A549 (cell line): ENCODE measurements at regions not wholly inside any gene's neighbourhood (a gene's known extent, or its start where the extent isn't known, plus 50 kb on each side); places are given as distances from the start of the nearest gene placed in this dataset.

Source experiments
- ATAC-seq, 2 experiments: fragments of 200-7000 bp in 1 of 2; fragments of >200 bp in 1 of 2; cut with Nextera tagmentation in 1 of 2; cut with Tn5 transposase in 1 of 2; 3 replicates each; pipeline versions ENCODE4 v1.8.0 to v1.9.1; 2018 to 2020; ENCODE audit warnings: mild to moderate bottlenecking in 1 of 2, moderate library complexity in 1 of 2
- CTCF ChIA-PET: fragments of 300-600 bp; sonication (Branson Sonifier 250); formaldehyde crosslinking; extraction: SDS; loops from one replicate; lab custom pipeline; 2021; ENCODE audit warnings: antibody characterized with exemption, inconsistent platforms; lab: Yijun Ruan, JAX
- POLR2A ChIA-PET: fragments of 350-600 bp; formaldehyde crosslinking; extraction: SDS; loops from one replicate; lab custom pipeline; 2021; ENCODE audit warnings: antibody characterized with exemption, inconsistent platforms; lab: Yijun Ruan, JAX
- DNase-seq, 2 experiments: peaks; one replicate each; pipeline versions ENCODE4 v3.0.0 to v3.0.0-alpha.2; 2011 to 2016; ENCODE audit warnings: low read depth in 1 of 2, low spot score in 1 of 2
- FAIRE-seq: peaks from 2 replicates; lab custom pipeline; 2011; peaks lifted over from hg19 to GRCh38; lab: Jason Lieb, UNC
- H3K27ac ChIP-seq, 2 experiments: fragments of >200 bp; sonication (Bioruptor Twin); formaldehyde crosslinking; 3 replicates each; pipeline ENCODE4 v1.5.1; 2016 to 2017
- H3K4me1 ChIP-seq: fragments of >200 bp; sonication (Bioruptor Twin); formaldehyde crosslinking; 3 replicates; pipeline ENCODE4 v1.6.1; 2016
- H3K4me2 ChIP-seq: fragments of >200 bp; sonication (Bioruptor Twin); formaldehyde crosslinking; 3 replicates; pipeline ENCODE4 v1.6.1; 2016
- H3K4me3 ChIP-seq: fragments of >200 bp; sonication (Bioruptor Twin); formaldehyde crosslinking; 3 replicates; pipeline ENCODE4 v1.5.1; 2016
- H3K9me3 ChIP-seq: fragments of >200 bp; sonication (Bioruptor Twin); formaldehyde crosslinking; 3 replicates; pipeline ENCODE4 v1.6.1; 2016
- CBX2 ChIP-seq: fragments of 200-600 bp; sonication (generic); IDR thresholded peaks from 2 replicates; pipeline ENCODE4 v1.6.1; 2016; ENCODE audit warnings: low read depth, mild to moderate bottlenecking, borderline replicate concordance
- ESRRA ChIP-seq: fragments of 150-350 bp; IDR thresholded peaks from 2 replicates; pipeline ENCODE4 v1.6.1; 2014; ENCODE audit warnings: mild to moderate bottlenecking, low read length, borderline replicate concordance
- FOSB ChIP-seq: fragments of 250-450 bp; sonication (Bioruptor Pico); IDR thresholded peaks from 2 replicates; pipeline ENCODE4 v1.5.0; 2020; ENCODE audit warnings: mild to moderate bottlenecking, moderate library complexity
- GATA3 ChIP-seq: IDR thresholded peaks from 2 replicates; pipeline ENCODE4 v1.6.1; 2012; ENCODE audit warnings: borderline replicate concordance
- JUN ChIP-seq, 2 experiments: fragments of >200 bp; sonication (Bioruptor Twin); formaldehyde crosslinking; IDR thresholded peaks; 2 replicates in 1 of 2; 3 replicates in 1 of 2; pipeline ENCODE4 v1.6.1; 2016 to 2017
- JUNB ChIP-seq: fragments of >200 bp; sonication (Bioruptor Twin); formaldehyde crosslinking; IDR thresholded peaks from 2 replicates; pipeline ENCODE4 v1.6.1; 2016
- KDM5A ChIP-seq: fragments of 200-600 bp; sonication (generic); IDR thresholded peaks from 2 replicates; pipeline ENCODE4 v1.6.1; 2016; ENCODE audit warnings: antibody characterized with exemption, mild to moderate bottlenecking
- MAFK ChIP-seq: fragments of 450-650 bp; IDR thresholded peaks from 2 replicates; pipeline ENCODE4 v1.6.1; 2014; ENCODE audit not compliant: partially characterized antibody
- MAZ ChIP-seq: fragments of 150-350 bp; IDR thresholded peaks from 2 replicates; pipeline ENCODE4 v1.6.1; 2014; ENCODE audit warnings: antibody characterized with exemption, low read depth, low read length, borderline replicate concordance
- NPAS2 ChIP-seq: fragments of 250-450 bp; sonication (Bioruptor Pico); IDR thresholded peaks from 2 replicates; pipeline ENCODE4 v1.8.0; 2022; ENCODE audit warnings: mild to moderate bottlenecking, moderate library complexity, borderline replicate concordance
- SMC3 ChIP-seq: fragments of >200 bp; sonication (Bioruptor Twin); formaldehyde crosslinking; IDR thresholded peaks from 3 replicates; pipeline ENCODE4 v1.6.1; 2018; ENCODE audit warnings: inconsistent platforms
- SREBF2 ChIP-seq: fragments of 450-650 bp; IDR thresholded peaks from 2 replicates; pipeline ENCODE4 v1.6.1; 2014; ENCODE audit warnings: mild to moderate bottlenecking, moderate library complexity
- TFCP2L1 ChIP-seq: fragments of 250-450 bp; sonication (Bioruptor Pico); IDR thresholded peaks from 2 replicates; pipeline ENCODE4 v1.5.0; 2021; ENCODE audit warnings: mild to moderate bottlenecking
- TP53 ChIP-seq: fragments of 250-450 bp; sonication (Bioruptor Pico); IDR thresholded peaks from 2 replicates; pipeline ENCODE4 v1.5.0; 2021; ENCODE audit warnings: mild to moderate bottlenecking, moderate library complexity
- ZNF302 ChIP-seq: fragments of 250-450 bp; sonication (Bioruptor Pico); IDR thresholded peaks from 2 replicates; pipeline ENCODE4 v1.9.0; 2021; ENCODE audit warnings: inconsistent platforms, mild to moderate bottlenecking, moderate library complexity
- whole genome bisulfite sequencing: methylation state at CpG from one replicate; pipeline ENCODE4 v1.1.6; 2017; ENCODE audit errors: missing lambda C conversion rate; 5-methylcytosine and 5-hydroxymethylcytosine counted together
- TF ChIP-seq, protein P1 (sequence below): fragments of >200 bp; sonication (Bioruptor Twin); formaldehyde crosslinking; IDR thresholded peaks from 3 replicates; pipeline ENCODE4 v1.6.1; 2016
- TF ChIP-seq, protein P2 (sequence below): fragments of >200 bp; sonication (Bioruptor Twin); formaldehyde crosslinking; IDR thresholded peaks from 2 replicates; pipeline ENCODE4 v1.6.1; 2016
- TF ChIP-seq, protein P3 (sequence below): IDR thresholded peaks from 2 replicates; pipeline ENCODE4 v1.6.1; 2012

DNA sequence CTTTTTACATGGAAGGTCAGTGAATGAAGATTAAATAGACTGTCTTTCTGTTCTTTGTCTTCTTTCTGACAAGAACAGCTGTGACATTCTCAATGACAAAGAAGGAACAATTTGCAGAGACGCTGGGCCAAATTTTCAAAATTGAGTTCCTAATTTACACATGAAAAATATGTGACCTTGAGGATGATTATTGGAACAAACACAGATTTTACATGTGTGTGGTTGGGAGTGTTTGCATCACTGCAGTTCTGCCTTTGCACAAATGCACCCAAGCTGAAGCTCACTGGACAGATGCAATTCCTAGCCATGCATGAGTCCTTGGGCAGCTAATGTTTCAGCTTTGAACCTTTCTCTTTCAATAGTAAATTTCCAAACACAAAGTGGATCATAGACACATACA lies 350.8 kb downstream of the QKI start:
- no peak for TF ChIP-seq TP53
- TF ChIP-seq, protein P1, sequence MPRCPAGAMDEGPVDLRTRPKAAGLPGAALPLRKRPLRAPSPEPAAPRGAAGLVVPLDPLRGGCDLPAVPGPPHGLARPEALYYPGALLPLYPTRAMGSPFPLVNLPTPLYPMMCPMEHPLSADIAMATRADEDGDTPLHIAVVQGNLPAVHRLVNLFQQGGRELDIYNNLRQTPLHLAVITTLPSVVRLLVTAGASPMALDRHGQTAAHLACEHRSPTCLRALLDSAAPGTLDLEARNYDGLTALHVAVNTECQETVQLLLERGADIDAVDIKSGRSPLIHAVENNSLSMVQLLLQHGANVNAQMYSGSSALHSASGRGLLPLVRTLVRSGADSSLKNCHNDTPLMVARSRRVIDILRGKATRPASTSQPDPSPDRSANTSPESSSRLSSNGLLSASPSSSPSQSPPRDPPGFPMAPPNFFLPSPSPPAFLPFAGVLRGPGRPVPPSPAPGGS, result no peak
- TF ChIP-seq MAZ, result no peak
- TF ChIP-seq GATA3, result no peak
- TF ChIP-seq, all 56 proteins: peak for 0
- WGBS, result 21% methylated on average over 1 of the region's 1 CpG

DNA sequence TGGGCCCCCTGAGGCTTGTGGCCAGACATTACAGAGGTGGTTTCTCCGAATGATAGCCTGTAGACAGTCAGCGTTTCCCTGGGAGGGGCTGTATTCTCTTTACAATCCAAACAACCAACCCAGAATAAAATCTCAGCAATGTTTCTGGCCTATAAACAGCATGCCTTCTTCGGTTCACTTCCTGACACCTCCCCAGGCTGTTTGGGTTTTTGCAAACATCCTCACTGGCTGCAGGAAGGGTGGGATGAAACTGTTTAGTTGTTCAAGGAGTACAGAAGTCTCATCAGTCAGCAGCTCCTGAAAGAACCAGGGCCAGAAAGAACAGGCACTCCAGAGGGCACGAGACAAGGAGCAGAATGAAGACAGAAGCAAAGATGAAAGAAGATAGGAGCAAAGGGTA lies 350.0 kb downstream of the QKI start:
- no peak for ATAC-seq
- FAIRE-seq, result no peak
- Histone ChIP-seq H3K4me3 (no peak overlapping the region), H3K9me3 (no peaks in the 10 kb centered on the region), H3K27ac (no peak overlapping the region), H3K4me2 (no peak overlapping the region), H3K4me1 (no peaks in the 10 kb centered on the region)
- DNase-seq, result no peak
- 25% methylated on average over 4 of the region's 4 CpGs for WGBS
- CTCF ChIA-PET, result no interaction called here
- POLR2A ChIA-PET, result no interaction called here
- TF ChIP-seq, protein P2, sequence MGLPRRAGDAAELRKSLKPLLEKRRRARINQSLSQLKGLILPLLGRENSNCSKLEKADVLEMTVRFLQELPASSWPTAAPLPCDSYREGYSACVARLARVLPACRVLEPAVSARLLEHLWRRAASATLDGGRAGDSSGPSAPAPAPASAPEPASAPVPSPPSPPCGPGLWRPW, result no peak
- TF ChIP-seq ESRRA (no peak), TFCP2L1 (CRISPR knock-in tag) (no peak)

More for the DNA sequence above, 350.8 kb downstream of the QKI start:
- no peak for ATAC-seq
- CTCF ChIA-PET, result no interaction called here
- POLR2A ChIA-PET, result no interaction called here
- Histone ChIP-seq H3K4me3 (no peak overlapping the region), H3K4me2 (no peak overlapping the region), H3K4me1 (no peaks in the 10 kb centered on the region), H3K9me3 (no peaks in the 10 kb centered on the region), H3K27ac (no peak overlapping the region)
- DNase-seq, result no peak
- FAIRE-seq, result no peak

DNA sequence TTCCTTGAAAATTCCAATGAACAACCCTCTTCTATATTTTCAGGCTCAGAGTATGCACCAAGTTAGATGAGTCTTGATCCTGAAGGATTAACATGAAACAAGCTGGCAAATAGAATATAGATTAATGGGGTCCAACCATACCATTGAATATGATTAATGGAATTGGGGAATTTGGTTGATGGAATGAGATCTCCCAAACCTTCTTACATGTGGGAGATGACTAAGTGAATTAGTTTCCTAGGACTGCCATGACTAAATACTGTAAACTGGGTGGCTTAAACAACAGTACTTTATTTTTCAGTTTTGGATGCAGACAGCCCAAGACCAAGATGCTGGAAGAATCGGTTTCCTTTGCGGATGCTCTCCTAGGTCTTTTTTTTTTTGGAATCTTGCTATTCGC lies 347.0 kb downstream of the QKI start:
- H3K9me3 ChIP-seq, result no peaks in the 10 kb centered on the region
- ChIA-PET POLR2A (no interaction called here), CTCF (interaction anchor here (0.6 kb wide), 1 partner anchor 166 kb away, joined by 3 read pairs; no protein-coding TSS in a partner anchor)
- no peak for TF ChIP-seq ZNF302 (CRISPR knock-in tag)
- TF ChIP-seq MAZ, result no peak
- no peak for TF ChIP-seq JUN (IDR thresholded peaks at IDR 0.05)
- no peak for TF ChIP-seq CBX2
- no peak for TF ChIP-seq NPAS2 (CRISPR knock-in tag)
- TF ChIP-seq MAFK, result no peak
- TF ChIP-seq KDM5A, result no peak
- TF ChIP-seq SMC3, result no peak
- TF ChIP-seq JUNB, result no peak
- TF ChIP-seq, protein P1, result no peak
- TF ChIP-seq SREBF2, result no peak
- TF ChIP-seq, protein P3, sequence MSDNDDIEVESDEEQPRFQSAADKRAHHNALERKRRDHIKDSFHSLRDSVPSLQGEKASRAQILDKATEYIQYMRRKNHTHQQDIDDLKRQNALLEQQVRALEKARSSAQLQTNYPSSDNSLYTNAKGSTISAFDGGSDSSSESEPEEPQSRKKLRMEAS, result no peak
- no peak overlapping the region for H3K4me2 ChIP-seq
- no peaks in the 10 kb centered on the region for H3K4me1 ChIP-seq
- FAIRE-seq, result no peak
- ATAC-seq, result no peak
- no peak overlapping the region for H3K27ac ChIP-seq
- WGBS, result 59% methylated on average over 3 of the region's 3 CpGs
- no peak for DNase-seq
- H3K4me3 ChIP-seq, result no peak overlapping the region

DNA sequence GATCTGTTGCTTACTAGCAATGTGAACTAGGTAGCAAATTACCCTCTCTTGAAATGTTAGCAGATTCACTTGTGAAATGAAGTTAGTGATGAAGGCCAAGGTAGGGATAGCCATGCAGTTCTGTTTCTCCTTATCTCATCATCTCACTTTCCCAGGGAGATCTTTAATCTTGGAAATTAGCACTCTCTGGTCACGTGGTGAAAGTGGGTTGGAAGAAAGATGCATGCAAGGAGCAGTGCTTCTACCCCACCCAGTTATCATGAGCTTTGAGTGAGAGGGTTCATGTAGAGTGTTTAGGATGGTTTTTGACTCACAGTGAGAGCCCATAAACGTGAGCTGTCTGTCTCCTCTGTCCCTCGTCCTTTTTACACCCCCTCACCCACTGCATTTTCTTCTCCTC lies 346.3 kb downstream of the QKI start:
- TF ChIP-seq FOSB (CRISPR knock-in tag) (no peak), SMC3 (no peak)
- TF ChIP-seq, protein P1, result no peak

More for the DNA sequence above, 346.3 kb downstream of the QKI start:
- no peak for FAIRE-seq
- no peaks in the 10 kb centered on the region for H3K4me1 ChIP-seq
- no peak overlapping the region for H3K4me2 ChIP-seq
- DNase-seq, result no peak
- ChIA-PET CTCF (no interaction called here), POLR2A (no interaction called here)
- H3K4me3 ChIP-seq, result no peak overlapping the region
- no peak for ATAC-seq
- 0% methylated on average over 3 of the region's 3 CpGs for WGBS
- H3K27ac ChIP-seq, result no peak overlapping the region
- H3K9me3 ChIP-seq, result no peaks in the 10 kb centered on the region
